OCI-LY7 (cell line): ENCODE measurements at regions not wholly inside any gene's neighbourhood (a gene's known extent, or its start where the extent isn't known, plus 50 kb on each side); places are given as distances from the start of the nearest gene placed in this dataset.

Source experiments
- EZH2phosphoT487 ChIP-seq: fragments of 200-600 bp; sonication (generic); IDR thresholded peaks from 2 replicates; pipeline ENCODE4 v1.6.1; 2018; ENCODE audit warnings: low read depth, borderline replicate concordance, mild to moderate bottlenecking, mixed run types, antibody characterized with exemption, low read length, moderate library complexity, mixed read lengths
- TF ChIP-seq, protein P1 (sequence below): fragments of 200-600 bp; sonication (generic); conservative IDR thresholded peaks from 2 replicates; pipeline ENCODE4 v1.5.1; 2014; ENCODE audit warnings: mild to moderate bottlenecking, antibody characterized with exemption, low read length, moderate library complexity, mixed read lengths

DNA sequence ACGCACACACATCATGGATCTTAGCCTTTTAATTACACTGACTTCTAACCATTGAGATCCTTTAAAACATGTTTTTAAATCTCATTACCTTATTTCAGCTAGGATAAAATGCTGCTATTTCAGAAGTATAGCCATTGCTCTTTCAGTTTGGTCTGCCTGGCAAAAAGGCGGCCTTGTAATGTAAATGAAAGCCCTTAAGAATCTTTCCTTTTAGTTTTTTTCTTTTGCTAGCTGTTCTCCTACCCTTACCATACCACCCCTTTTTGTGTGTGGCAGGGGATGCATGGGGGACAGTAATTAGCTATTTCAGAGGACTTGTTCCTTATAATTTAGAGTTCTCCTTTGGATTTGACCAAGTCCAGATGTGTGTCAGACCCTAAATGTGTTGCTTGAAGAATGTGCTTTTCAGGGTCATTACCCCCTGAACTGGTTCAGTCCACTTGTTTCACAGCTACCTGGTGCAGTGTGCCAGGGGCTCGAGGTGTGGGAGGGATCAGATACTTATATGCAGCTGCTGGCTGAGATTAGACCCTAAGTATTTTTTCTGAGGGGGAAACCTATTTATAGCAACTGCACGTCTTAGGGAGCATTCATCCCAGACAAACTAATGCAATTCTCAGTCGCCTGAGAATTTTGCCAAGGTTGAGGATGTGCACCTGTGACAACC is 986.8 kb downstream of the NLGN4Y start:
- TF ChIP-seq, protein P1, sequence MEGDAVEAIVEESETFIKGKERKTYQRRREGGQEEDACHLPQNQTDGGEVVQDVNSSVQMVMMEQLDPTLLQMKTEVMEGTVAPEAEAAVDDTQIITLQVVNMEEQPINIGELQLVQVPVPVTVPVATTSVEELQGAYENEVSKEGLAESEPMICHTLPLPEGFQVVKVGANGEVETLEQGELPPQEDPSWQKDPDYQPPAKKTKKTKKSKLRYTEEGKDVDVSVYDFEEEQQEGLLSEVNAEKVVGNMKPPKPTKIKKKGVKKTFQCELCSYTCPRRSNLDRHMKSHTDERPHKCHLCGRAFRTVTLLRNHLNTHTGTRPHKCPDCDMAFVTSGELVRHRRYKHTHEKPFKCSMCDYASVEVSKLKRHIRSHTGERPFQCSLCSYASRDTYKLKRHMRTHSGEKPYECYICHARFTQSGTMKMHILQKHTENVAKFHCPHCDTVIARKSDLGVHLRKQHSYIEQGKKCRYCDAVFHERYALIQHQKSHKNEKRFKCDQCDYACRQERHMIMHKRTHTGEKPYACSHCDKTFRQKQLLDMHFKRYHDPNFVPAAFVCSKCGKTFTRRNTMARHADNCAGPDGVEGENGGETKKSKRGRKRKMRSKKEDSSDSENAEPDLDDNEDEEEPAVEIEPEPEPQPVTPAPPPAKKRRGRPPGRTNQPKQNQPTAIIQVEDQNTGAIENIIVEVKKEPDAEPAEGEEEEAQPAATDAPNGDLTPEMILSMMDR: no peak
- no peak for TF ChIP-seq EZH2phosphoT487
